ENCODE measurements at regions not wholly inside any gene's neighbourhood (a gene's known extent, or its start where the extent isn't known, plus 50 kb on each side); places are given as distances from the start of the nearest gene placed in this dataset.
A peak's percentile ranks its signal among the peaks of the same experiment; 100 is the strongest.

DNA sequence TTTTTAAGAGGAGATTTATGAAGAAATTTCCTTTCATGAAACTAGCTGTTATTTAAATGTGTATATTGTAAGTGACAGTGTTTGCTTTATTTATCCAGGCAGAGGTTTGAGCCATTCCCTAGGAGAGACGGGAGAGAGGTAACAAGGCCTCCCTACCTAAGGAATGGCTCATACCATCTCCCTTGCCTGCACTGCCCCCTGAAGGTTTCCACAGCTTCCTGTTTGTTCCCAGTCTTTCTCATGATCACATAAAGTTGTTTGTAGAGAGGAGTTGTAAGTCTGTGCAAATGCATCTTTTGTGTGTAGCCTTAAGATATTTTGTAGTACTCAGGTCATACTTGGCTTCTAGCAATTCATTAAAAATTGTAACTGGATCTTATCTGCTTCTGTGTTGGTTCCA is 1504.5 kb upstream of the PCDH10 start:
- no peaks in the 10 kb centered on the region for H3K9me3 ChIP-seq (replicated peaks; ENCODE audit: control insufficient read depth, insufficient read depth, low read length)
- CTCF ChIA-PET, result interaction anchor here (1.0 to 1.8 kb wide), 4 partner anchors 214 to 836 kb away, joined by 3 to 10 read pairs (median 4); no protein-coding TSS in a partner anchor
- no peak overlapping the region for H3K4me3 ChIP-seq
- no peaks in the 10 kb centered on the region for H3K79me2 ChIP-seq (ENCODE audit: control insufficient read depth, insufficient read depth, low read length)
- intact Hi-C loops (cut with micrococcal nuclease; ENCODE audit: unreplicated experiment) (loop anchor here (10.0 kb wide), 1 partner anchor 550 kb away; no protein-coding TSS in a partner anchor), in situ Hi-C loops (cut with MboI) (no loop called here)
- 7% methylated on average over 1 of the region's 1 CpG for WGBS (ENCODE audit: insufficient coverage, insufficient replicate concordance, low lambda C conversion rate, missing lambda C conversion rate)
- no TSS peak for BruUV-seq (replicated peaks)
- ATAC-seq (peak; percentile 70), FAIRE-seq (no peak), DNase-seq (ENCODE audit: low read depth, low spot score) (no peak)
- RAD21 ChIA-PET (ENCODE audit: unreplicated experiment), result interaction anchor here (0.7 to 2.3 kb wide), 5 partner anchors 228 to 590 kb away, joined by 3 to 6 read pairs (median 3); no protein-coding TSS in a partner anchor
- H4K20me1 ChIP-seq (ENCODE audit: control insufficient read depth, insufficient read depth), result no peaks in the 10 kb centered on the region
- no peak for TF ChIP-seq STAT1 (conservative IDR thresholded peaks at IDR 0.05)
- peak; percentile 37; the same call in 1 of the 2 replicates for TF ChIP-seq SMC3 (IDR thresholded peaks at IDR 0.05; ENCODE audit: borderline replicate concordance, low read length)
- TF ChIP-seq, protein P1, sequence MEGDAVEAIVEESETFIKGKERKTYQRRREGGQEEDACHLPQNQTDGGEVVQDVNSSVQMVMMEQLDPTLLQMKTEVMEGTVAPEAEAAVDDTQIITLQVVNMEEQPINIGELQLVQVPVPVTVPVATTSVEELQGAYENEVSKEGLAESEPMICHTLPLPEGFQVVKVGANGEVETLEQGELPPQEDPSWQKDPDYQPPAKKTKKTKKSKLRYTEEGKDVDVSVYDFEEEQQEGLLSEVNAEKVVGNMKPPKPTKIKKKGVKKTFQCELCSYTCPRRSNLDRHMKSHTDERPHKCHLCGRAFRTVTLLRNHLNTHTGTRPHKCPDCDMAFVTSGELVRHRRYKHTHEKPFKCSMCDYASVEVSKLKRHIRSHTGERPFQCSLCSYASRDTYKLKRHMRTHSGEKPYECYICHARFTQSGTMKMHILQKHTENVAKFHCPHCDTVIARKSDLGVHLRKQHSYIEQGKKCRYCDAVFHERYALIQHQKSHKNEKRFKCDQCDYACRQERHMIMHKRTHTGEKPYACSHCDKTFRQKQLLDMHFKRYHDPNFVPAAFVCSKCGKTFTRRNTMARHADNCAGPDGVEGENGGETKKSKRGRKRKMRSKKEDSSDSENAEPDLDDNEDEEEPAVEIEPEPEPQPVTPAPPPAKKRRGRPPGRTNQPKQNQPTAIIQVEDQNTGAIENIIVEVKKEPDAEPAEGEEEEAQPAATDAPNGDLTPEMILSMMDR (IDR thresholded peaks at IDR 0.05 in 2 of 3, conservative IDR thresholded peaks at IDR 0.05 in 1 of 3; ENCODE audit: control insufficient read depth in 2 of 3, extremely low read depth in 1 of 3, insufficient read depth in 1 of 3, low read depth in 3 of 3, low read length in 3 of 3), result peak; percentile 19 to 44 (median 41); a peak in 3 of 6 replicates
- peak; percentile 61 for TF ChIP-seq RAD21 (IDR thresholded peaks at IDR 0.05; ENCODE audit: insufficient read depth, low read depth, low read length)
- SMC1A ChIA-PET (ENCODE audit: uncharacterized antibody, unreplicated experiment), result interaction anchor here (1.1 to 1.6 kb wide), 4 partner anchors 13 to 553 kb away, joined by 3 to 5 read pairs (median 4); no protein-coding TSS in a partner anchor
- H3K4me1 ChIP-seq (ENCODE audit: control insufficient read depth, insufficient read depth, low read length), result no peaks in the 10 kb centered on the region
- H3K27ac ChIP-seq (ENCODE audit: control insufficient read depth, insufficient read depth), result no peak overlapping the region
- POLR2A ChIA-PET, result no interaction called here
- H3K9ac ChIP-seq (ENCODE audit: control insufficient read depth, insufficient read depth, low read length), result no peak overlapping the region
- no peak overlapping the region; the same call in 1 of the 2 replicates for H2AFZ ChIP-seq (ENCODE audit: control insufficient read depth, low read depth, low read length)
- H3K36me3 ChIP-seq (ENCODE audit: control insufficient read depth in 2 of 2, insufficient read depth in 2 of 2, low read length in 1 of 2), result no peaks in the 10 kb centered on the region
- no peaks in the 10 kb centered on the region for H3K27me3 ChIP-seq (replicated peaks in 1 of 2; ENCODE audit: control insufficient read depth in 2 of 2, insufficient read depth in 2 of 2, low read length in 1 of 2)
- H3K4me2 ChIP-seq (ENCODE audit: control insufficient read depth, insufficient read depth), result no peak overlapping the region

DNA sequence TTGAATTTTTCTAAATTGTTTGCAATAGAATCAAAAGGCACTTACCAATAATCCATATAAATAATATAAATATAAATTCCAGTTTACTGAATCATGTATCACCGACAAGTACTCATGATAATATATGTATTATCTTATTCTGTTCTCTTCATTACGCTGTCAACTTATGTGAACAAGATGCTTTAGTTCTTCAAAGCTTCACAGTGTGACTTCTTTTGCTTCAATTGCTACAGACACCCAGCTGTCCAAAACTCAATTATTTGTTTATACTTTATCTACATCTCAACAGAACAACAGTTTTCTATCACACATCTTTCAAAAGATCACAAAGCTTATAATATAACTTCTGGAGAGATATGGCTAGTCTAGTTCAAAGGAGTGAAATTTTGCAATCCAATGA is 1499.9 kb upstream of the PCDH10 start:
- in situ Hi-C loops (cut with MboI) (no loop called here), intact Hi-C loops (cut with micrococcal nuclease; ENCODE audit: unreplicated experiment) (loop anchor here (10.0 kb wide), 1 partner anchor 554 kb away; no protein-coding TSS in a partner anchor)
- no peak overlapping the region for H2AFZ ChIP-seq (ENCODE audit: control insufficient read depth, low read depth, low read length)
- WGBS (ENCODE audit: insufficient coverage, insufficient replicate concordance, low lambda C conversion rate, missing lambda C conversion rate), result 0% methylated on average over 2 of the region's 2 CpGs
- no peak overlapping the region for H3K27ac ChIP-seq (ENCODE audit: control insufficient read depth, insufficient read depth)
- no TSS peak for BruUV-seq (replicated peaks)
- ATAC-seq, result no peak
- DNase-seq (ENCODE audit: low read depth, low spot score), result no peak
- H3K9me3 ChIP-seq (replicated peaks; ENCODE audit: control insufficient read depth, insufficient read depth, low read length), result no peaks in the 10 kb centered on the region
- CTCF ChIA-PET, result no interaction called here
- no peak overlapping the region for H3K9ac ChIP-seq (ENCODE audit: control insufficient read depth, insufficient read depth, low read length)
- RAD21 ChIA-PET (ENCODE audit: unreplicated experiment), result no interaction called here
- H3K79me2 ChIP-seq (ENCODE audit: control insufficient read depth, insufficient read depth, low read length), result no peaks in the 10 kb centered on the region
- no peaks in the 10 kb centered on the region for H3K36me3 ChIP-seq (ENCODE audit: control insufficient read depth in 2 of 2, insufficient read depth in 2 of 2, low read length in 1 of 2)
- H3K4me3 ChIP-seq, result no peak overlapping the region
- POLR2A ChIA-PET, result no interaction called here
- no peaks in the 10 kb centered on the region for H3K4me1 ChIP-seq (ENCODE audit: control insufficient read depth, insufficient read depth, low read length)
- H3K27me3 ChIP-seq (replicated peaks in 1 of 2; ENCODE audit: control insufficient read depth in 2 of 2, insufficient read depth in 2 of 2, low read length in 1 of 2), result no peaks in the 10 kb centered on the region
- H4K20me1 ChIP-seq (ENCODE audit: control insufficient read depth, insufficient read depth), result no peaks in the 10 kb centered on the region
- SMC1A ChIA-PET (ENCODE audit: uncharacterized antibody, unreplicated experiment), result interaction anchor here (1.6 kb wide), 1 partner anchor 10 kb away, joined by 3 read pairs; no protein-coding TSS in a partner anchor
- H3K4me2 ChIP-seq (ENCODE audit: control insufficient read depth, insufficient read depth), result no peak overlapping the region
- no peak for FAIRE-seq
- TF ChIP-seq YBX1 (IDR thresholded peaks at IDR 0.05), result no peak
- no peak for TF ChIP-seq KLF5 (IDR thresholded peaks at IDR 0.05; ENCODE audit: partially characterized antibody)
- no peak for TF ChIP-seq ZNF384 (IDR thresholded peaks at IDR 0.05; ENCODE audit: borderline replicate concordance, low read depth, low read length)
- TF ChIP-seq, protein P2, sequence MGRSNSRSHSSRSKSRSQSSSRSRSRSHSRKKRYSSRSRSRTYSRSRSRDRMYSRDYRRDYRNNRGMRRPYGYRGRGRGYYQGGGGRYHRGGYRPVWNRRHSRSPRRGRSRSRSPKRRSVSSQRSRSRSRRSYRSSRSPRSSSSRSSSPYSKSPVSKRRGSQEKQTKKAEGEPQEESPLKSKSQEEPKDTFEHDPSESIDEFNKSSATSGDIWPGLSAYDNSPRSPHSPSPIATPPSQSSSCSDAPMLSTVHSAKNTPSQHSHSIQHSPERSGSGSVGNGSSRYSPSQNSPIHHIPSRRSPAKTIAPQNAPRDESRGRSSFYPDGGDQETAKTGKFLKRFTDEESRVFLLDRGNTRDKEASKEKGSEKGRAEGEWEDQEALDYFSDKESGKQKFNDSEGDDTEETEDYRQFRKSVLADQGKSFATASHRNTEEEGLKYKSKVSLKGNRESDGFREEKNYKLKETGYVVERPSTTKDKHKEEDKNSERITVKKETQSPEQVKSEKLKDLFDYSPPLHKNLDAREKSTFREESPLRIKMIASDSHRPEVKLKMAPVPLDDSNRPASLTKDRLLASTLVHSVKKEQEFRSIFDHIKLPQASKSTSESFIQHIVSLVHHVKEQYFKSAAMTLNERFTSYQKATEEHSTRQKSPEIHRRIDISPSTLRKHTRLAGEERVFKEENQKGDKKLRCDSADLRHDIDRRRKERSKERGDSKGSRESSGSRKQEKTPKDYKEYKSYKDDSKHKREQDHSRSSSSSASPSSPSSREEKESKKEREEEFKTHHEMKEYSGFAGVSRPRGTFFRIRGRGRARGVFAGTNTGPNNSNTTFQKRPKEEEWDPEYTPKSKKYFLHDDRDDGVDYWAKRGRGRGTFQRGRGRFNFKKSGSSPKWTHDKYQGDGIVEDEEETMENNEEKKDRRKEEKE (IDR thresholded peaks at IDR 0.05), result no peak
- TF ChIP-seq TCF3 (IDR thresholded peaks at IDR 0.05; ENCODE audit: borderline replicate concordance, insufficient read depth, low read depth, low read length), result no peak
- TF ChIP-seq, protein P3, sequence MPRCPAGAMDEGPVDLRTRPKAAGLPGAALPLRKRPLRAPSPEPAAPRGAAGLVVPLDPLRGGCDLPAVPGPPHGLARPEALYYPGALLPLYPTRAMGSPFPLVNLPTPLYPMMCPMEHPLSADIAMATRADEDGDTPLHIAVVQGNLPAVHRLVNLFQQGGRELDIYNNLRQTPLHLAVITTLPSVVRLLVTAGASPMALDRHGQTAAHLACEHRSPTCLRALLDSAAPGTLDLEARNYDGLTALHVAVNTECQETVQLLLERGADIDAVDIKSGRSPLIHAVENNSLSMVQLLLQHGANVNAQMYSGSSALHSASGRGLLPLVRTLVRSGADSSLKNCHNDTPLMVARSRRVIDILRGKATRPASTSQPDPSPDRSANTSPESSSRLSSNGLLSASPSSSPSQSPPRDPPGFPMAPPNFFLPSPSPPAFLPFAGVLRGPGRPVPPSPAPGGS (IDR thresholded peaks at IDR 0.05; ENCODE audit: borderline replicate concordance, insufficient read depth, low read depth, low read length, poor library complexity, severe bottlenecking), result no peak

Data from GM12878 (cell line).